GM21526 (cell line): ENCODE measurements at regions not wholly inside any gene's neighbourhood (a gene's known extent, or its start where the extent isn't known, plus 50 kb on each side); places are given as distances from the start of the nearest gene placed in this dataset.

Experiments
- ATAC-seq: cut with Tn5 transposase; IDR thresholded peaks from one replicate; pipeline ENCODE4 v1.9.1; 2021; ENCODE audit warnings: moderate library complexity; ENCODE audit not compliant: unreplicated experiment, low FRiP score

DNA sequence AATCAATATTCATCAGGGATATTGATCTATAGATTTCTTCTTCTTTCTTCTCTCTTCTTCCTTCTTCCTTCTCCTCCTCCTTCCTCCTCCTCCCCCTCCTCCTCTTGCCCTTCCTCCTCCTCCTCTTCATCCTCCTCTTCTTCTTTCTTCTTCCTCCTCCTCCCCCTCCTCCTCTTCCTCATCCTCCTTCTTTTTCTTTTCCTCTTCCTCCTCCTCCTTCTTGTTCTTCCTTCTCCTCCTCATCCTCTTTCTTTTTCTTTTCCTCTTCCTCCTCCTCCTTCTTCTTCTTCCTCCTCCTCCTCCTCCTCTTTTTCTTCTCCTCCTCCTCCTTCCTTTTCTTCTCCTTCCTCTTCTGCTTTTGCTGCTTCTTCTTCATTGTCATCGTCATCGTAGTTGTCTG, 52.4 kb upstream of the SERINC1 start:
- no peak for ATAC-seq

DNA sequence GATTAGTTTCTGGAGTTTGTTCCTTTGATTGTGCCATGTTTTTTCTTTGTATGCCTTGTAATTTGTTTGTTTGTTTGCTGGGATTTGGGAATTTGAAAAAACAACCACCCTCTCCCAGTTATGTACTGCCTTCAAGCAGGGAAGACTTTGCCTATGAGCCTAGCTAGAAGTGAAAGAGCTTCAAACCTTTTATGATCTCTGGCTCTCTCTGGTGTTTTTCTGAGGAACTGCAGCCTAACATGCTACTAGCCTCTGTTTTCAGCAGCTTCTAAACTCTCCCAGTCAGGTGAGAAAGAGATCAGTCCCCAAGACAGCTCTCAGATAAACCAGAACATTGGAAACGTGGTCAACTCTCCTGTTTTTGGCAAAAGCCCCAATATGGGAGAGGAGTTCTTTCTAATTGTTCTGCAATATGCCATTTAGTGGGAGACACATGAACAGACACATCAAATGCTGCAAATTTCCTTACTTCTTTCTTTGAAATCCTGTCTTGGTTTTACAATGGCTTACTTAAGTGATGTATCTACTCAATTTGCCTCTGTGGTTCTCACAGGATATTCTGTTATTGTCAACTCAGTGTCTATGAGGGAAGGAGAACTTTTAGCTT, 58.9 kb upstream of the SERINC1 start:
- ATAC-seq, result peak; percentile 99

GRCh38 chr6:122548281-122548680, 61.9 kb upstream of the PKIB start:
- no peak for ATAC-seq

- no peak for ATAC-seq
Observed at GRCh38 chr6:122548820-122549219, 61.4 kb upstream of the PKIB start.

GRCh38 chr6:122553697-122554096, 56.5 kb upstream of the PKIB start:
- no peak for ATAC-seq

DNA sequence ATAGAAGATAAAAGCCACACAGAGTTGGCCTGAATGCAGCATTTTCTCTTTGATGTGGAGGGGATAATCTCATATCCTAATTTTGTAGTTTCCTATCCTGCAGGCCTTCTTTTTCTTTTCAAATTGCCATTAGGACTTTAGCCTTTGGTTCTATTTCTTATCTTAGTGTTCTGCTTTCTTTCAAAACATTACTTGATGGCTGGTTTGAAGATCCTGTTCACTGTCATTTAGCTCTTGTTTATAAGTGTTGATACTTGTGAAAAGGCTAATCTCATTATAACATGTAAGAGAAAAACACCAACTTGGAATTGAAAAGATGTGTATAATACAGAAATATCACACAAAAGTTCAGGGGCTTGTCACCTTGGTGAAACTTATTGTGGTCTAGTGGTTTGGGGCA, 54.6 kb upstream of the PKIB start:
- ATAC-seq, result no peak

- ATAC-seq, result no peak
Observed at GRCh38 chr6:122558080-122558479, 52.1 kb upstream of the PKIB start.
